Hematopoietic multipotent progenitor cell treated with erythropoietin and hydrocortisone succinate and interleukin-3 and kit ligand, for 15 days (in vitro differentiated cells): ENCODE measurements at regions not wholly inside any gene's neighbourhood (a gene's known extent, or its start where the extent isn't known, plus 50 kb on each side); places are given as distances from the start of the nearest gene placed in this dataset.

Source experiments
- DNase-seq: peaks from one replicate; pipeline ENCODE4 v3.0.0-alpha.2; 2015; ENCODE audit warnings: low spot score

DNA sequence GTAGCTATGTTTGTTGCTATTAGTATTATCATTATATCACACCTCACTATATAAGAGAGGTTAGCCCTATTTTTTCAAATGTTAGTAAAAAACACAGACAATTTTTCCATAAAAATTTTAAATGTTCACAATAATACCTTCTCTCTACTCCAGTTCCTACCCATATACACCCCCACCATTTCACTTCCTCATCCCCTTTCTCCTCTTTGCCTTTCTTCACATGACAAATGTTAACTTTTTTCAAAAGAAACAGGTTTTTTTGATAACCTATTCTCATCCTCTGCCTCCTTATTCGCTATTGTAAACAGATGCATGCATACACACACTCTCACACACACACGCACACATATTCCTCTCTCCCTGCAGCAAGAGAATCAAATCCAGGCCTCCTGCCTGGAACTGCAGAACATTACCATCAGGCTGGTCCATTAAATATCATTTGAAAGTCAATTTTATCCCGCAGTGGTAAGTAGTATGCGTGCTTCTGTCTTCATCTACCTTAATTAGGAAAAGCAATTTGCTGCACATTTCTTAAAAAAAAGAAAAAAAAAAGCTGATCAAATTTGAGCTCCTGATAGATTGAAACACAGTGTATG is 55.5 kb downstream of the MID1IP1 start:
- no peak for DNase-seq

DNA sequence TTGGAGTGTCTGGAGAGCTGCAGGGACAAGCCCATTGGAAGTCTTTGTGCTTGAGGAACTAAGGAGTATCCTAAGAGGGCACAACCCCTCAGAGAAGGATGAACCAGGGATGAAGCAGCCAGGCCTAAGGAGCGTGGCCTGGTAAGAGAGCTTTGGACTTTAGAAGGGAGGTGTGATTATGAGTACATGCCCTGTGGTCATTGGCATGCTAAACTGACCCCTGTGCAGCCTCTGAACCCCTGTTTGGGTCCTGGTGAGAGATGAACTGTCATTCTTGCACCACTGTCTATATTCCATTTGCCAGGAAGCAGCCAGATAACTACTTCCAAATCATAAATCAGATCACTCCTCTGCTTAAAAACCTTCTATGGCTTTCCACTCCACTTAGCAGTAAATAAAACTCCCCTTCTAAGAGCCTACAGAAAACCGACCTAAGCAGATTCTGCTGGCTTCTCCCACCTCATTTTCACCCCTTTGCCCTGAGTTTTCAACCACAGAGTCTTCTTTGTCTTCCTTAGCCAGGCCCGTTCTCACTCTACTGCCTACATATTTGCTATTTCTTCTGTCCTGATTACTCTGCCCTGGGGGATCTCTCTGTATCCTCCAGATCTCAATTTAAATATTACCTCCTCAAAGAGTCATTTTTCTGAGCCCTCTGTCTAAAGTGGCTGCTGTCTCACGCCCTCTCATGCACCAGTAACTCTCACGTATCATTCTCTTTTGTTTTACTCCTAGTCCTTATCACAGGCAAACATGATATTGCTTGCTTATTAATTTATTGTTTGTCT is 56.7 kb downstream of the MID1IP1 start:
- no peak for DNase-seq

GRCh38 chrX:38859602-38860001 is 58.3 kb downstream of the MID1IP1 start:
- no peak for DNase-seq

DNA sequence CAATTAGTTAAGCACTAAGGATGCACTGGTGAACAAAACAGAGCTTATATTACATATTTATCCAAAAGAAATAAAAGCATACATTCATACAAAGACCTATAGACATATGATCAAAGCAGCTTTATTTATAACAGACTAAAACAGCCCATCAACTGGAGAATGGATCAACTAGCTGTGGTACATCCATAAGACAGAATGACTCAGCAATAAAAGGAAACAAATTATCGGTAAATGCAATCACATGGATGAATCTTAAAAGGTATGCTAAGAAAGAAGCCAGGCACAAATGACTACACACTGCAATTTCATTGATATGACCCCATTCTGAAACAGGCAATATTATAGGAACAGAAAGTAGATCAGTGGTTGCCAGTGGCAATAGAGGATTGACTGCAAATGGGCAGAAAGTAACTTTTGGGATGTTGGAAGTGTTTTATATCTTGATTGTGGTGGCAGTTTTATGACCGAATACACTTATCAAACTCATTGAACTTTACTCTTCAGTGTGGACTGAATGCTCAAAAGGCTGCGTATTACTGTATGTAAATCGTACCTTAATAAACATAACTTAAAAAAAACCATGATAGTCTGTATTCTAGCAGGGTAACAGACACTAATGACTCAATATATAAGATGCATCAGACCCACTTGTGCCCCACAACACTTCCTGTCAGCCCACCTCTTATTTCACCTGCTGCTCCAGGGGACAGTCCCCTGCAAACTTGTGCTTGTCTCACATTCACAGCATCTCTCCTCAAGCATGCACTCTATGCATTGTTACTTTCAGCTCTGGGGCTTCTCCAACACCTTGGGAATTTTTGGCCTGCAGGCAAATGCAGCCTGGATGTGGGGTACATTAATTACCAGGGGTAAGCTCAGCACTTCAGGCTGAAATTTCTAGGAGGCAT is 59.1 kb downstream of the MID1IP1 start:
- no peak for DNase-seq

- DNase-seq: no peak
Measured at GRCh38 chrX:38861489-38861888, 60.2 kb downstream of the MID1IP1 start.

GRCh38 chrX:38862100-38862499 is 60.8 kb downstream of the MID1IP1 start:
- no peak for DNase-seq

- DNase-seq: no peak
Measured at GRCh38 chrX:38864165-38864564, 62.9 kb downstream of the MID1IP1 start.

DNA sequence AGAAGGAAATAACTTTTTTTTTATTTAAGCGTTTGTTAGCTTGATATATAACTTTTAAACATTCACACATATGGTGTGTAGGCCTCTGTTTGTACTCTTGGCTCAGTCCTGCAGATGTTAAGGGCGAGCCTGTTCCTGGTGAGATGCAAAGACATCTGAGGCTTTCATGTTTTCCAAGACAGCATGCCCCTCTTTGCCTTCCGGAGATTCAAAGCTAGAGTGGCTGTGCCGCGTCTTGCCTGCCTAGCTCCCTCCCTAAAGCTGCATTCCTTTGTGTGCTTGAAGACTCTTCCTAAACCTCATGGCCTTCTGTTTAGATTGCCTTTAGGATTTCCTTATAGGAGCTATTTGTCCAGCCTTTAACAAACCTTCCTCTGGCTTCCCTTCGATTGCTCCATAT is 67.1 kb downstream of the MID1IP1 start:
- no peak for DNase-seq

DNA sequence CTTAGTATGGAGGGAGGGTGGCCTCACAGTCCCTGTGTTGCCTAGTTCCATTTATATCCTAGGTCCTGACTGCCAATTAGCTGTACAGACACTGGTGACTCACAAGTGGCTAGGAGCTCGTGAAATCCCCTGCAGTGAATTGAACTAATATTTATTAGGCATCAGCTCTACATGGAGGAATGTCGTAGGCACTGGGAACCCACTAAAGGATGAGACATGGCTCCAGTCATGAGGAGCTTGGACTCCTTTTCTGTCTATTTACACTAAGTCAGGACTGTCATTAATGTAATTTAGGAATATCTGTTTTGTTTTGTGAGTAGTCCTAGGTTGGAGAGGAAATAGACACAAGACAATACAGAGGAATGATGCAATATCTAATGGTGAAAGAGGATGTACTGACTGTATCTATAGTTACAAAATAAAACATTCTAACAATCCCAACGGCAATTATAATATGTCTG is 67.7 kb downstream of the MID1IP1 start:
- DNase-seq: no peak

- DNase-seq: no peak
Measured at GRCh38 chrX:38870361-38870895, 69.2 kb downstream of the MID1IP1 start.

DNA sequence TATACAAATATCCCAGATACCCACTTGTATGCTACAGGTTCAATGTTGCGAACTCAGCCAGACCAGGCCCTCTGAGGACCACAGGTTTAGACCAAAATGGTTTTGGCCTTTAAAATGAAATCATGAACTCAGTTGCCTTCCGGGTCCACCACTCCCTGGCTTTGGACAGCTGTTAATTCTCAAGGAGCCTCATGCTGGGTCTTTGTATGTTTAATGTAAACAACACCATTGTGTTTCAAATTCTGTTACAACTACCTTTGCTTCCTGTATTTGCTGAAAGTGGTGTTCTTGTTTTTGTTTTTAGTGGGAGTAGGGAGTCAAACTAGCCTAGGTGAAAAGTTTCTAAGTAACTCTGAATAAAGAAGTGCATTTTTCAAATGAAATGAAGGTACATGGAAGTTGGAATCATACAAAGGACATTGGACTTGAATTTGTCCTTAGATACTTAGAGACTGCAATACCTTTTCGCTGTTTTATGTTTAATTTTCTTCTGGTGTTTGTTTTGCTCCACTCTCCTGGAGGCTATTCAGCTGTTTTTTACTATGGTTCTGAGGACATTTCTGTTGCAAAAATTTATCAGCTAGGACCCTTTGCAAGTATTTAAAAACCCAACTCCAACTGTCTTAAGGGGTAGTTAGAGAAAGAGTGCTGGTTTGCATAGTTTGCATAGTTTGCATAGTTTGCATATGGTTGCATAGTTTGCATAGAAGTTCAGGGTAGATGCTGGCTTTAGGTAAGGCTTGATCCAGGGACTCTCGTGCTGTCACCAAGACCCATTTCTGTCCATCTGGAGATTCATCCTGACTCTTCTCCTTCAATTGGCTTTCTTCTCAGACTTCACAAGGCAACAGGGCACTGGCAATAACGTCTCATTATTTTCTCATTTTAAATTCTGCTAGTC is 70.1 kb downstream of the MID1IP1 start:
- DNase-seq: no peak

GRCh38 chrX:38877366-38877765 is 76.1 kb downstream of the MID1IP1 start:
- no peak for DNase-seq

GRCh38 chrX:38878641-38879340 is 77.5 kb downstream of the MID1IP1 start:
- DNase-seq: no peak

- DNase-seq: no peak
Measured at GRCh38 chrX:38879631-38880220, 78.5 kb downstream of the MID1IP1 start.

DNA sequence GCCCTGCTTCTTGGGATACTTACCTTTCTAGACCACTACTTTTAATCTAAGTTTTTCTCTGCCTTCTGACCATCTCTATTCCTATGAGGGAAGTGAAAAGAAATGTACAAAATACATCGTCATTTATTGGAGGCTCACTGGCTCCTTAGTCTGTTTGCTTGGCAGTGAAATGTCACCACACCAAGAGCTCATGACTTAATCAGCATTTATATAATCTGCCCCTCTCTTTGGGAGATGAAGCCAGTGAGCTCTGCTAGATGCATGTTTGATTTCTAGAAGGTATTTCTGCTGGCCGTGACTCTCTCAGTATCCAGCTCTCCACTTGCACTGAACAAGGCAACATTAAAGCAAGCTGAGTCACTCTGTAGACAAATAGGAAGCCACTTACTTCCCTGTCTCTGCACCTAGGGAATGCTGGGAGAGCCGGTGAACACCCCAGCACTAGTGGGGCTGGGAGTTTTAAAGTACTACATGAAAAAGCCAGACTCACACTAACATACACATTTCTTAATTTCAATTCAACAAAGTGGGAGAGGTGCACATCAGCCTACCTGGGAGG is 79.1 kb downstream of the MID1IP1 start:
- no peak for DNase-seq

DNA sequence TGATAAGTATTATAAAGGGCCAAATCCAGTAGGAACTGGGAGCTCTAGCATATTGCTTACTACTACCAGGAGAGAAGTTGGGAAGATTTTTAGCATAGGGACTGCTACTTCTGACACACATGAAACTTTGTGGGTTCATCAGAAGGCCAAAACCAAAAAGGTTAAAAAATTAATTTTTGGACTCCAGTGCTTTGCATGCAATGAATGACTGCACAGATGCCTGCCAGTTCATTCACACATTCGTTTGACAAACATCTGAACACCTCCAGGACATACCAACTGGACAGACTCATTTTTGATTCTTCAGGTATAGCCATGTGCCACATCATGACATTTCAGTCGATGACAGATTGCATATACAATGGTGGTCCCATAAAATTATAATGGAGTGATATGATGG is 79.8 kb downstream of the MID1IP1 start:
- DNase-seq: no peak

DNA sequence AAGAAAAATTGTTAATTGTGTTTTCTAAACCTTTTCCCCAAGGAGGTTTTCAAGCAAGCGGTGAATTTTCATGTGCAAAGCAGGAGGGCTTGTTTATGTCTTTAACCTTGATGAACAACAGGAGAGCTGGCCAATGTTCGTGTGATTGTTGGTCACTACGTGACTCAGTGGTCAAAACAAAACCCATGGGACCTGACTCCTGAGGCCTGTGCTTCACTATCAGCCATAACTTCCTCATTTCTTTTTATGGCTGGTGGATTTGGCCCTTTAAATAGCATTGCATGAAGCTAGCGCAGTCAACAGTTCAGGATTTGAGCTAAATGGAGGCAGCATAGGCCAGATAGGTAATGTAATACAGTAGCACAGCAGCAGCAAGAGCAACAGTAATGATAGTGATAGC is 80.5 kb downstream of the MID1IP1 start:
- DNase-seq: no peak

- DNase-seq: no peak
Measured at GRCh38 chrX:38882894-38883626, 81.8 kb downstream of the MID1IP1 start.

GRCh38 chrX:38886112-38886511 is 84.9 kb downstream of the MID1IP1 start:
- no peak for DNase-seq
